Hepatocyte (in vitro differentiated cells): ENCODE measurements at regions not wholly inside any gene's neighbourhood (a gene's known extent, or its start where the extent isn't known, plus 50 kb on each side); places are given as distances from the start of the nearest gene placed in this dataset.

ENCODE experiments used
- DNase-seq: peaks from one replicate; pipeline ENCODE4 v3.0.0-alpha.2; 2016; ENCODE audit warnings: low spot score
- H2AFZ ChIP-seq: fragments of 200-600 bp; sonication (generic); 2 replicates; pipeline ENCODE4 v1.6.0; 2016; ENCODE audit warnings: antibody characterized with exemption, mild to moderate bottlenecking
- H3K27ac ChIP-seq: fragments of 200-600 bp; sonication (generic); 2 replicates; pipeline ENCODE4 v1.5.1; 2016; ENCODE audit warnings: mild to moderate bottlenecking
- H3K27me3 ChIP-seq: fragments of 200-600 bp; sonication (generic); 2 replicates; pipeline ENCODE4 v1.6.1; 2016
- H3K36me3 ChIP-seq: fragments of 200-600 bp; sonication (generic); replicated peaks from 2 replicates; pipeline ENCODE4 v1.5.1; 2016; ENCODE audit warnings: low read depth; ENCODE audit not compliant: insufficient read depth
- H3K4me1 ChIP-seq: fragments of 200-600 bp; sonication (generic); 2 replicates; pipeline ENCODE4 v1.5.1; 2016; ENCODE audit warnings: mild to moderate bottlenecking, moderate library complexity; ENCODE audit not compliant: insufficient read depth
- H3K4me2 ChIP-seq: fragments of 200-600 bp; sonication (generic); 2 replicates; pipeline ENCODE4 v1.6.0; 2016
- H3K4me3 ChIP-seq: fragments of 200-600 bp; sonication (generic); 2 replicates; pipeline ENCODE4 v1.5.1; 2016; ENCODE audit warnings: mild to moderate bottlenecking
- H3K79me2 ChIP-seq: fragments of 200-600 bp; sonication (generic); 2 replicates; pipeline ENCODE4 v1.6.0; 2017; ENCODE audit warnings: mild to moderate bottlenecking
- H3K9me2 ChIP-seq: fragments of 200-600 bp; sonication (generic); replicated peaks from 2 replicates; pipeline ENCODE4 v1.6.0; 2017; ENCODE audit warnings: mild to moderate bottlenecking; ENCODE audit not compliant: insufficient read depth
- H3K9me3 ChIP-seq: fragments of 200-600 bp; sonication (generic); 2 replicates; pipeline ENCODE4 v1.5.1; 2016; ENCODE audit warnings: low read depth, mild to moderate bottlenecking
- H4K20me1 ChIP-seq: fragments of 200-600 bp; sonication (generic); 2 replicates; pipeline ENCODE4 v1.6.0; 2016; ENCODE audit warnings: mild to moderate bottlenecking; ENCODE audit not compliant: insufficient read depth, poor library complexity, severe bottlenecking
- CTCF ChIP-seq: fragments of 200-600 bp; sonication (generic); IDR thresholded peaks from 2 replicates; pipeline ENCODE4 v1.5.1; 2016; ENCODE audit warnings: antibody characterized with exemption, mild to moderate bottlenecking; ENCODE audit not compliant: poor library complexity
- EZH2 ChIP-seq: fragments of 200-600 bp; sonication (generic); IDR thresholded peaks from 2 replicates; pipeline ENCODE4 v1.6.1; 2016; ENCODE audit warnings: antibody characterized with exemption, mild to moderate bottlenecking, borderline replicate concordance
- EZH2phosphoT487 ChIP-seq: fragments of 200-600 bp; sonication (generic); IDR thresholded peaks from one replicate; pipeline ENCODE4 v1.6.1; 2018; ENCODE audit warnings: antibody characterized with exemption, mild to moderate bottlenecking, low read depth, moderate library complexity; ENCODE audit not compliant: unreplicated experiment, severe bottlenecking
- WGBS: methylation state at CpG from one replicate; pipeline ENCODE4 v1.1.6; 2016; ENCODE audit warnings: low lambda C conversion rate; ENCODE audit errors: missing lambda C conversion rate; 5-methylcytosine and 5-hydroxymethylcytosine counted together

GRCh38 chr15:47266566-47266965, 450.7 kb upstream of the SEMA6D start:
- Histone ChIP-seq H3K9me3 (no peaks in the 10 kb centered on the region), H3K4me1 (no peaks in the 10 kb centered on the region), H3K9me2 (no peaks in the 10 kb centered on the region), H3K27ac (no peak overlapping the region), H3K36me3 (no peaks in the 10 kb centered on the region), H3K27me3 (no peaks in the 10 kb centered on the region), H2AFZ (no peak overlapping the region), H3K79me2 (no peaks in the 10 kb centered on the region), H3K4me3 (no peak overlapping the region), H4K20me1 (no peaks in the 10 kb centered on the region), H3K4me2 (no peak overlapping the region)
- no peak for DNase-seq
- WGBS: 92% methylated on average over 1 of the region's 1 CpG
- no peak for TF ChIP-seq EZH2

DNA sequence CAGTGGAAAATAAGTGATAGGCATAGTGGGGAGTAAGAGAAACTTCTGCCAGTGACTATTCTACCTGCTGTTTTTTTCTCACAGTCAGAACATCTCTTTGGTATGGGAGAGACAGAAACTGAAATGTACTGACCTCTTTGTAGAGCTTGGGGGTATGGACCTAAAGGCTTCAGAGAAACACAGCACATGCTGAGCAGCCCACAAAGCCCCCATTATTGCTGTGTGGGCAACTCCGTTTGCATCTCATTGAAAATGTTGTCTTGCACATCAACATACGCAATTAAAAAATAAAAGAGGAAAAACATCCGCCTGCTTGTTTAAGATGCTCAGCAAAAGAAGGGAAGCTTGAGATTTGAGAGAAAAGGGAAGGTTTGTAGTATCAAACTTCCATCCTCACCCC, 443.4 kb upstream of the SEMA6D start:
- TF ChIP-seq EZH2phosphoT487 (no peak), EZH2 (no peak), CTCF (no peak)
- 80% methylated on average over 3 of the region's 3 CpGs for WGBS
- H3K9me2 ChIP-seq: no peaks in the 10 kb centered on the region
- H3K4me2 ChIP-seq: no peak overlapping the region
- no peaks in the 10 kb centered on the region for H3K9me3 ChIP-seq
- DNase-seq: no peak
- no peaks in the 10 kb centered on the region for H3K4me1 ChIP-seq
- no peaks in the 10 kb centered on the region for H3K36me3 ChIP-seq
- H2AFZ ChIP-seq: no peak overlapping the region
- no peaks in the 10 kb centered on the region for H3K27me3 ChIP-seq
- no peak overlapping the region for H3K27ac ChIP-seq
- no peaks in the 10 kb centered on the region for H4K20me1 ChIP-seq
- no peak overlapping the region for H3K4me3 ChIP-seq
- H3K79me2 ChIP-seq: no peaks in the 10 kb centered on the region

- H3K4me2 ChIP-seq: no peak overlapping the region
- H3K79me2 ChIP-seq: no peaks in the 10 kb centered on the region
- no peak overlapping the region for H2AFZ ChIP-seq
- no peaks in the 10 kb centered on the region for H3K36me3 ChIP-seq
- DNase-seq: no peak
- TF ChIP-seq EZH2 (no peak), EZH2phosphoT487 (no peak), CTCF (no peak)
- no peaks in the 10 kb centered on the region for H3K9me2 ChIP-seq
- no peaks in the 10 kb centered on the region for H4K20me1 ChIP-seq
- no peaks in the 10 kb centered on the region for H3K9me3 ChIP-seq
- H3K27ac ChIP-seq: no peak overlapping the region
- no peaks in the 10 kb centered on the region for H3K27me3 ChIP-seq
- no peaks in the 10 kb centered on the region for H3K4me1 ChIP-seq
- H3K4me3 ChIP-seq: no peak overlapping the region
- WGBS: 71% methylated on average over 8 of the region's 8 CpGs
Observed at GRCh38 chr15:47283246-47283645, 434.1 kb upstream of the SEMA6D start.

GRCh38 chr15:47288794-47289193, 428.5 kb upstream of the SEMA6D start:
- no peaks in the 10 kb centered on the region for H3K9me3 ChIP-seq
- H3K27ac ChIP-seq: no peak overlapping the region
- H3K4me1 ChIP-seq: peaks cover 10% of the 10 kb centered on the region
- no peaks in the 10 kb centered on the region for H3K27me3 ChIP-seq
- no peaks in the 10 kb centered on the region for H3K9me2 ChIP-seq
- no peak for DNase-seq
- no peak overlapping the region for H2AFZ ChIP-seq
- no peak overlapping the region for H3K4me2 ChIP-seq
- TF ChIP-seq CTCF: no peak
- TF ChIP-seq EZH2: no peak
- no peak for TF ChIP-seq EZH2phosphoT487
- H3K4me3 ChIP-seq: no peak overlapping the region
- H3K79me2 ChIP-seq: no peaks in the 10 kb centered on the region
- no peaks in the 10 kb centered on the region for H4K20me1 ChIP-seq
- WGBS: 90% methylated on average over 6 of the region's 6 CpGs
- no peaks in the 10 kb centered on the region for H3K36me3 ChIP-seq
